Fibroblast of peridontal ligament (primary cell): ENCODE measurements at regions not wholly inside any gene's neighbourhood (a gene's known extent, or its start where the extent isn't known, plus 50 kb on each side); places are given as distances from the start of the nearest gene placed in this dataset.

Source experiments
- DNase-seq: peaks from one replicate; pipeline ENCODE4 v3.0.0-alpha.2; 2010; ENCODE audit errors: extremely low read depth

- DNase-seq: no peak
Measured at GRCh38 chr2:176502619-176503018, 233.4 kb downstream of the MTX2 start.

GRCh38 chr2:176503776-176504175, 234.5 kb downstream of the MTX2 start:
- no peak for DNase-seq

DNA sequence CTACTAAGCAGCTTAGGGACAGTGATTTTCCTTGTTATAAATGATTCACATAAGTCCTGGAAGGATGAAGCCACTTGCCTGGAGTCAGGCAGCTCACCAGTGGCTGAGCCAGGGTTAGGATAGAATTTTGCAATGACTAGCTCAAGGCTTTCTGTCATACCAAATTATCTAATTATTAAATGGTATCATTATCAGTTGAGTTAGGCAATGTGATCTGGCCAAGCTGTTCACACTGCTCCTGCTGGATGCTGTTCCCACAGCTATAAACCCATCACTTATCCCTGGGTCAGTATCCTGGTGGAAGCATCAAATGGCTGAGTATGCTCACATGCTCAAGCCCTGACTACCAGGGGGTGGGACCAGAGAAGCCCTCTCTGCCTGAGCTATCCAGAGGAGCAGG, 235.2 kb downstream of the MTX2 start:
- no peak for DNase-seq

DNA sequence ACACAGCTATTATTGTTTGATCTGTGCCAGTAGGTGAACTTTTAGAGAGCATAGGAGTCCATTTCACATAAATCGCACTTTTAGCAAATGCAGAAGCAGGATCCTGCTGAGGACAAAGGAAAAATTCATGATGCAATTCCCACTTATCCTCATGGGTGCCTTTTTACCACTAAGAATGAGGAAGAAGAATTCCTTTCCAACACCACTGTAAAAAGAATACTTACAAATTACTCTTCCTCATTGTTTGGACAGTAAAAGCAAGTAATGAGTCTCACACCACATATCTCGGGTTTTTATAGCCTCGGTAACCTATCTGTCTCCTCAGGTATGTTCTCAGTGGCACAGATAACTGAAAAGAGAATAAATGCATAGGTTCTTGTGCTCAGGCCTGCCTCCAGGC, 238.5 kb downstream of the MTX2 start:
- DNase-seq: no peak

DNA sequence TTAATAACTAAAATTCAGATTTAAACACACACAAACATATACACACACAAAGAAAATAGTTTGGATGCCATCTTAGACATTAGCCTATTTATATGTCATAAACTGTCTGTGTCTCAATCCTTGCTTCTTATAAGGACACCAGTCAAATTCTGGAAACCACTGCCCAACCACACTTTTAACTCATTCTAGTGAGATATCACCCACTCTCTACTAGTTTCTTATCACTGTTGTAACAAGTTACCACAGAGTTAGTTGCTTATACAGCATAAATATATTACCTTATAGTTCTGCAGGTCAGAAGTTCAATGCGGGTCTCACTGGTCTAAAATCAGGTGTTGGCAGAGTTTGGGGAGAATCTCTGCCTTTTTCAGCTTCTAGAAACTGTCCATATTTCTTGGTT, 239.1 kb downstream of the MTX2 start:
- DNase-seq: no peak

- peak; percentile 10 for DNase-seq
Measured at GRCh38 chr2:176508984-176509740, 239.9 kb downstream of the MTX2 start.

DNA sequence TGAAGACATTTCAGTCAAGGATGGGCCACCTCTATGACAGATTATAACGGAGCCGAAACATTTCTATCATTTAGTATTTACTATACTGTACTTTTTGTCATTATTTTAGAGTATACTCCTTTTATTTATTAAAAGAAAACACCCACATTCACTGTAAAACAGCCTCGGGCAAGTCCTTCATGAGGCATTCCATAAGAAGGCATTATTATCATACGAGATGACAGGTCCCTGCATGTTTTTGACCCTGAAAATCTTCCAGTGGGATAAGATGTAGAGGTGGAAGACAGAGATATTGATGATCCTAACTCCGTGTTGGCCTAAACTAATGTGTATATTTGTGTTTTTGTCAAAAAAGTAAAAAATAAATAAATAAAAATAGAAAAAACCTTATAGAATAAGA, 245.0 kb downstream of the MTX2 start:
- DNase-seq: no peak

GRCh38 chr2:176514805-176515500, 245.7 kb downstream of the MTX2 start:
- no peak for DNase-seq

DNA sequence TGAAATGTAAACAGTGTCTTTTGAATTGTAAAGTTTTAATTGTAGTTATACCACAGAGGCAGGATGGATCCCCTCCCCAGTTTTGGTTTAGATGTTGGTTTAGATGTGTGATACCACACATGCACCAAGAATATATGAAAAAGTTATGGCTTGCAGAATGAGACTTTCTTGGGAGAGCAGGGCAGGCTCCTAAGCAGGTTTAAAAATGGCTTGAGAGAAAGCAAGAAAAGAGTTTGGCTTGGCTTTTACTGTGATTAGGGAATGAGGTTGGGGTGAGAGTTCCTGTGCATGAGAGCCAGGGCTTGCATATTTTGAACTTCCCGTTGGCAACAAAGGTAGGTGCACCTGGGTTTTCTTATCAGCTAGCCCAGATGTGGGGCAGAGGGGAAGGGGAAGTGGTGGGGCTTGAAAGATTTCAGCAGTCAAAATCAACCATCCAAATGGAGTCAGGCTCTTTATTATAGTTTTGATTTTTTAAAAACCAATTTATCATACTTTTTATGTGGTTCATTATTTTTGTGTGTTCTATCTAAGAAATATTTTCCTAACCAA, 246.9 kb downstream of the MTX2 start:
- no peak for DNase-seq

DNA sequence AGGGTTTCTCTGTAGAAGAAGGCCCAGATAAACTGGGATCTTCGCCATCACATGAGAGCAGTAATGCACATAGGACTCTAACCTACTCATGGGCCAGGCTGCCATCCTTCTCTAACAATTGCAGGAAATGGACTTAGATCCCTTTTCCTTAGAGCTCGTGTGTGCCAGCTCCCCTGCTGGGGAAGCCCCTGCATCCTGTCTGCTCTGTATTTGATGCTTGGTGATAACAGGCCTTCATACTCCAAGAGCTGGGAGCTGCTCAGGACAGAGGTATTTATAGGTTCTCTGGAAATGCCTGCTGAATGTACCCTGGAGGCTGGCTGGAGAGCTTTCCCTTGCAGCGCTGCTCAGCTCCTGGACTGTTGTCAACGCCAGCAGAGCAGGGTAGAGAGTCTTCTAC, 249.6 kb downstream of the MTX2 start:
- DNase-seq: no peak

DNA sequence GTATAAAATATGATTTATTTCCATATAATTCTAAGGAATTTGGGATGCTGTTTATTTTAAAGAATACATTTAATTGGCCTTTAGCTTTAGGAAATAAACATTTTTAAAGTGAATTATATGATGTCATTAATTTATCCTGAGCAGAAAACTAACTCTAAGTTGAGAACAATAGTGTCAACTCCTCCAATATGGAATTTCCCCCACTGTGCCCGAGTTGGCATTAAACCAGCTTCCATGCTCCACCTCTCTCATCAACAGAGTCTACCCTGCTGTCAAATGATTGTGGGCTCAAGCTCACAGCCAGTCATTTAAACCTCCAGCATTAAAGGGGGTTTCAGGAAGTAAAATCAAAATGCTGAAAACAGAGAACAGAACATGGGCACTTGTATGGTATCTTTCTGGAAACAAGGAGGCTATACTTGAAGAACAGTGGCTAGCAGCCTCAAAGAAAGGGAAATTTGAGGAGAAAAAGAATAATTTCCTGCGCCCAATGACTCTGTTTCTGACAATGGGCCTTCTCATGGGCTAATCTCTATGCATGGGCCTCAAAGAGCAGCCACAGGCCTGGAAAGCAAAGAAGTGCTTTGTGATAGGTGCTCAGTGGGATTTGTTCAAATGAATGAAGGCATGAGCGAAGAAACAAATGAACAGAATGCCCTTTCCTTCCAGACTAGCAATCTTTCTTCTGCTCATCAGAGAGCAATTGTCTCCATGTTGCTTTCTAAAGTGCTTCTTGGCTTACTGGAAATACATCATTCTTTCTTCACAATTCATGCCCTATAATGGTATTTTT, 252.8 kb downstream of the MTX2 start:
- no peak for DNase-seq

- DNase-seq: no peak
Measured at GRCh38 chr2:176525086-176525485, 255.8 kb downstream of the MTX2 start.

- peak; percentile 29 for DNase-seq
Measured at GRCh38 chr2:176526995-176527901, 258.0 kb downstream of the MTX2 start.

- DNase-seq: no peak
Measured at GRCh38 chr2:176531608-176532007, 262.4 kb downstream of the MTX2 start.

GRCh38 chr2:176533505-176534193, 264.4 kb downstream of the MTX2 start:
- DNase-seq: no peak

GRCh38 chr2:176534798-176535466, 265.7 kb downstream of the MTX2 start:
- no peak for DNase-seq

DNA sequence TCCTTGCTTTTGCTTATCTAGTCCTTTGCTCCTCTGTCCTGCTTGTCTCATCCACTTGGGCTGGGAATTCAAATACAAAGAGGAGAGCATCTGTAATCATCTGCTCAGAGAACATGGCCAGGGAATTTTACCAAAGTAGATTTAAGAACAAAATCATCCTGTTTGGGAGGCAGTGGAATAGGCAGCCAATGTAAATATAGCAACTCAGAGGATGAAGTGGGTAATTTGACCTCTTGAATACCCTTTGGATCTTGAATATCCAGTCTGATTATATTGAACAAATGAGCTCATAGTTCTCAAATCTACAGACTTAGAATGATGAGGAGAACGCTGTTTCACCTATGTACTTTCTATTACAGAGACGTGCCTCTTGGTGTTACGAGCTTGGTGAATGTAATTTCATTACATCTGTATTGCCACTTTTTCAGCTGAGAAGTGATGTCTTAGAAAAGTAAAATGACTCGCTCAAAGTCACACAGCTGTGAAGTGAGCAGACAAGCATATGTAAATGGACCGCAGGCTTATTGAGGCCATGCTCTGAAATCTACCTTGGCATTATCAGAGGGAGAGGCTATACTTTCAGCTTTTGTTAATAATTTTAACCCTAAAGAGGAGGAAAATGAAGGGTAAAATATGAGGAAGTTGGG, 266.3 kb downstream of the MTX2 start:
- DNase-seq: no peak

- DNase-seq: no peak
Measured at GRCh38 chr2:176536439-176537133, 267.3 kb downstream of the MTX2 start.

GRCh38 chr2:176537932-176538331, 268.7 kb downstream of the MTX2 start:
- DNase-seq: no peak
